Activated T-cell treated with anti-CD3 and anti-CD28 coated beads, Interleukin-2, amount 50 U/mL, for 48 hours (primary cell): ENCODE measurements at regions not wholly inside any gene's neighbourhood (a gene's known extent, or its start where the extent isn't known, plus 50 kb on each side); places are given as distances from the start of the nearest gene placed in this dataset.

ENCODE experiments used
- DNase-seq, 2 experiments: peaks; one replicate each; pipeline ENCODE4 v3.0.0-alpha.2; 2020

- no peak for DNase-seq
These were observed 261.4 kb upstream of the ZP4 start for GRCh38 chr1:238152119-238152518.

GRCh38 chr1:238143038-238143437, 252.3 kb upstream of the ZP4 start:
- DNase-seq, result no peak

GRCh38 chr1:238141353-238141752, 250.6 kb upstream of the ZP4 start:
- DNase-seq, result no peak

DNA sequence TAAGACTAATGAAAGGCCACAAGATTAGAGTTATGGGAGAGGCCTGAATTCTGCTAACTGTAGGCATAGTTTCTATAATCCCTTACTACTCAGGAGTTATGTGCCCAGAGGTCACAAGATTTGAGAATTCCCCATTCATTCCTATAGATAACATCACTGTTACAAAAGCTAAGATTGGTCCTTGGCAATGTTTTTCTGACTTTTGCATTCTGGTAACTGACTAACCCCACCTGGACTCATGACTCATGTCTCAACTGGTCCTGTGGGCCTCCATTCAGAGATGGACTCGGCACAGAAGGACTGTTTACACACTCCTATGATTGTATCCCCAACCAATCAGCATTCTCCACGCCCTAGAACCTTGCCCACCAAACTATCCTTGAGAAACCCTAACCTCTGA, 249.0 kb upstream of the ZP4 start:
- DNase-seq, result no peak

GRCh38 chr1:238138059-238138626, 247.4 kb upstream of the ZP4 start:
- no peak for DNase-seq

DNA sequence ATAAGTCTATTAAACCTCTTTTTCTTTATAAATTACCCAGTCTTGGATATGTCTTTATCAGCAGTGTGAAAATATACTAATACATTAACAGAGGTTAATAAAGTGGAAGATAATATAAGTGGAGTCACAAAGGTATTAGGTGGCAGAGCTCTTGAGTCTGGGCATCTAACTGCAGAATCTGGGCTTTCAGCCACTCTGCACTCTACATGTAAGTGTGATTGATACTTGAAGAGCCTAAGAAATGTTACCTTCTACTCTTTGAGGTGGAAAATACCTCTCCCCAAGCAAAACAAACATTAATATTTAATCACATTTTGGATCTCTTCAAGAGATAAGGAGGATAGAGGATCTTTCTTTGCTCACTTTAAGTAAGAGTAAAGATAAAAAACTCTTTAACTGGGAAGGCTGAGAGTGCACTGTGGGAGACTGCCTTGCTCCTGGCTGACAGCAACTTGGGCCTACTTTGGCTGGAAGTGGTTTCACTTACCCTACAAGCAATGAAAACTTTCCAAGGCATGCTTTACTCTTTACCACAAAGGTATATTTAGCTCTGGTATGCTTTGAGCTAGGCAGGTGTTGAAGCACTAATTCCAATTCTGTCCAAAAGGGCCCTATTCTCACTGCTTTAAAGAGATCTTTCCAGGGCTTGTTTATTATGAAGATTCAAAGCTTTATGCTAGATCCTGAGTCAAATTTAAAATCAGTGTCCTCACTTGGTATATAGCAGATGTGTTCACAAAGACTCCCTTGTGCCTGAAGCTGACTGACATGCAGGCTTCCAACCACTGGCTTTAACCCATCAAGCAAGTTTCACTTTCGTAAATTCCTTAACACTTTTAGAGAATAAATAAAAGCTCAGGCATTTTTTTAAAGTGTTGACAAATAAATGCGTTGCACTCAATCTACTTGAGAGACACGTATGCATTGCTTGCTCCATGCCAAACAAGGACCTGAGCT, 245.3 kb upstream of the ZP4 start:
- DNase-seq, result no peak

DNA sequence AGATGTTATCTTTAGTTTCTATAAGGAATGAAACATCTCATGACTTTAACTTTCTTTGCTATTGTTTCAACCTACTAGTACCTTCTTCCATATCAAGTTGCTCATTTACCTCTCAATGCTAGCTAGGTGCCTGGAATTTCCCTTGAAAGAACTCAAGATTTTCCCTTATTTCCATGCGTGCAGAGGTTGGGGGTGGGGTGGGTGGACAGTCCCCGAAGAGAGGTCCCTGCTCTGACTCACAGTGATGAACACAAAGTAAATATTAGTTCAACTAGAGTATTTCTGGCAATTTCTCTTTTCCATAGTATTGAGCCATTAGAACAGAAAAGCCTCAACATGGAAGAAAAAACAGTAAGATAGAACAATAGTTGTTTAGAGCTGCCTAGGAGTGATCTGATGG, 239.0 kb upstream of the ZP4 start:
- DNase-seq, result no peak

GRCh38 chr1:238123201-238123600, 232.5 kb upstream of the ZP4 start:
- no peak for DNase-seq

DNA sequence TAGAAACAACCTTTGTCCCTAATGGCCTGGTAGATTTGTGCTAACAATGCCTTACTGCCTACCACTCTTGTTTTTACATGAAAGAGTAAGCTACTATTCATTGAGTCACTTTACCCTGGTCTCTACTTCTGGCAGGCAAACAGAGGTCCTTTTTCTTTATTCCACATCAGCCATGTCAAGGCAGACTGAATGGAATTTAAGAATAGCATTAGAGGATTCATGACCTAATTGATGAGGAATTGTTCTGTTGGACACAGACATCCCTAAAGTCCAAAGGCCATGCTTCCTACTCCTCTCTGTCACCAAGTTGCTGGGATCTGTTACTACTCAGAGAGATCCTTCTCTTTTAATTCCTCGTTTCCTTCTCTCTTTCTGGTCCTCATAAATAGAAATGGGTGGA, 229.1 kb upstream of the ZP4 start:
- DNase-seq, result no peak

DNA sequence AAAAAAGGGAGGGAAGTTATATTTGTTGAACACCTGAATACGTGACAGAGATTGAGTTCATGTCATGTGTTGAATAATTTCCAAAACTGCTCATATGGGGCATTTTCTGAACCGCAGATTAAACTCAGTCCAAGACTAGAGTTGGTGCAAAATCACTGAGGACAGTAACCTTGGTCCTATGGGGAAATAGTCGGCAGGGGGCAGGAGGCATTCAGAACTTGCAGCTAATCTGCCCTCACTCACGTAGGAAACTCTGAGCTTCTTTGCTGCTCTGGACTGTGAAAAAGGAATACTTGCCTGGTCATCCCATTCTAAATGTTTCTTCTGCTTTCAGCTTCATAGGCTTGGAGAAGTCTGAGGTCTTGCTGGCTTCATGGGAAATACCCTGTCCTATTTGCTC, 228.3 kb upstream of the ZP4 start:
- no peak for DNase-seq

- no peak for DNase-seq
These were observed 225.1 kb upstream of the ZP4 start for GRCh38 chr1:238115852-238116251.

DNA sequence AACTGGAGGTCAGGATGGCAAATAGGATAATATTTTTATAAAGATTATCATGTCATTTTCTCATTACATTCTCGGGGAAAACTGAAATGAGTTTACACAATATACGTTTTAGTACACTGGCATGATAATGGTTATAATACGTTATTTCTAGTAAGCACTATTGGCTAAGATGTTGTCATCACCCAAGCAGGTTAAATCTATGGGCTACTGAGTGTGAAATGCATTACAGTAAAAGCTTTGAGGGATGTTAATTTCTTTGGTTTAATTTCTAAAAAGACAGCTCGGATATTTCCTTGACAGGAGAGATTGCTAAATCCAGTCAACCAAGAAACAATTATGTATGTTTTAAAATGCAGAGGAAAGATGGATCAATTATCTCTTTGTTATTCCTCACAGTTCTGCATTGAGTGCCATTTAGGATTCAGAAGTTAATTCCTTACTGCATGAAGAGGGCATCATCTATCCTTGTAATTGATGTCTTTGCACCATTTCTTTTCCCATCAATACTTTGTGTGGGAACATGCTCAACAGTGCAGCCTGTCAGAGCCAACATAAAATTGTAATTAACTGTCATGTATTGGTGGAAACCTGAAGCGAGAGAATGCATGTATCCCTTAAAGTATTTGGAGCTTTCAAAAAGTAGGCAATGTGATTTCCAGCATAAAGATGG, 222.4 kb upstream of the ZP4 start:
- no peak for DNase-seq

DNA sequence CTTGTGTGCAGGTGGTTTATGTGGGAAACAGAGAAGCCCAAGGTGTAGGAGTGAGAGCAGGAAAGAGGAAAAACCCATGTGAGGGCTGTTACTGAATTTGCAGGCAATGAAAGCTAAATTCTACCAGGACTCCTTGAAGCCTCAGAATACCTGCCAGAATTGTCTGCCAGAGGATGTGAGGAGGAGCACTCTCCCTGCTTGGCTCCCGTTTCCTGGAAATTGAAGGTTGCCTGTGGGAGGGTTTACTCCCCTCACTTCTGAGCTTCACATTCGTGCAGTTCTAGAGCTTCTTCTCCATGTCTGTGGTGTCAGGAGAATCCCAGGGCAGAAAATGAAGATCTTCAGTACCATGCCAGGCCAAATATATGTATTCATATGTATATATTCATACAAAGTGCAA, 220.8 kb upstream of the ZP4 start:
- no peak for DNase-seq

GRCh38 chr1:238111081-238111480, 220.4 kb upstream of the ZP4 start:
- no peak for DNase-seq

DNA sequence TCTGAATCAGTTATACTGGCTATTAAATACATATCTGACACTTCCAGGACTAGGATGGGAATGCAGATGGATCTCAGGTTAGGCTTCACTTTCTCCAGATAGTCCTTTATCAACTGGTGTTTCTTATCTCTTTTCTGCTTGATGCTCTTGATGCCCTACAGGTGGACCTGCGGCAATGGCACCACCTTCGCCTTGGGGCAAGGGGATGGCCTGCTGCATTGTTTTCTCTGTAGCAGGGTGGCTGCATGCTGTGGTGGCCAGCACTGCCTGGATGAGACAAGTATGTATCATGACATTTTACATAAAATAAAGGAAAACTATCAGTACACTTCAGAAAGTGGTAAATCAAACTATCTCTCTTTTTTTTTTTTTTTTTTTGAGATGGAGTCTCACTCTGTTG, 217.7 kb upstream of the ZP4 start:
- no peak for DNase-seq

DNA sequence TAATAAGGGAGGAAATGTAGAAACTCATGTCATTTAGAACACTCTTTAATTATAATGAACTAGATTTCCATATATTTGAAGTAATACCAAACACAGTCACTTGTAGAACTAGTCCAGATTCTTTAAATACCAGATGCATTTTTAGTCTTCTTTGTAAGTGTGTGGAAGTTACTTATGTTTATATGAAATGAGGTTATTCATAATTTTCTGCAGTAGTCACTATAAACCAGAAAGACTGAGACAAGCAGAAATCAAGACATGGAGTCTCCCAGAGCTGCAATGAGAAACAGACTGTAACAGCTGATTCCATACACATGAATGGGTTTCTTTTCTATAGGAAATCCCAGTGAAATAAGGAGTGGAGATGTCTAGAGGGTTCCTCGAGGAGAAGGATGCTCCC, 216.6 kb upstream of the ZP4 start:
- no peak for DNase-seq

DNA sequence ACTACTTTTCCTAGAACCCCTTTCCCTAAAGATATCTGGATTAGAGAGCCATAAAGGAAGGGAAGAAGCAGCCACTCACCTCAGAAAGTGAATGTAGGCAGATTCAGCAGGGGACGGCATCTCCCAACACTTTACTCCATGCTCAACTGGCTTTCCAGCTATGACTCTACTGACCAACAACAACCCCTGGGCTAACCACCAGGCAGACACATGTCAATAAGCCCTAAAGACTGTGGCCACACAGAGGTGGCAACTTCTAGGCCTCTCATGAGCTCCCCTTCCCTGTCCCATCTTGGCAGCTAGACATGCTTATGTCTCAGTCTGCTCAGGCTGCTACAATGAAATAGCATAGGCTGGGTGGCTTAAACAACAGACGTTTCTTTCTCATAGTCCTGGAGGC, 214.0 kb upstream of the ZP4 start:
- DNase-seq, result no peak

- DNase-seq, result no peak
These were observed 211.2 kb upstream of the ZP4 start for GRCh38 chr1:238101923-238102322.

- DNase-seq, result no peak
These were observed 209.1 kb upstream of the ZP4 start for GRCh38 chr1:238099871-238100270.

GRCh38 chr1:238089615-238090014, 198.9 kb upstream of the ZP4 start:
- no peak for DNase-seq

DNA sequence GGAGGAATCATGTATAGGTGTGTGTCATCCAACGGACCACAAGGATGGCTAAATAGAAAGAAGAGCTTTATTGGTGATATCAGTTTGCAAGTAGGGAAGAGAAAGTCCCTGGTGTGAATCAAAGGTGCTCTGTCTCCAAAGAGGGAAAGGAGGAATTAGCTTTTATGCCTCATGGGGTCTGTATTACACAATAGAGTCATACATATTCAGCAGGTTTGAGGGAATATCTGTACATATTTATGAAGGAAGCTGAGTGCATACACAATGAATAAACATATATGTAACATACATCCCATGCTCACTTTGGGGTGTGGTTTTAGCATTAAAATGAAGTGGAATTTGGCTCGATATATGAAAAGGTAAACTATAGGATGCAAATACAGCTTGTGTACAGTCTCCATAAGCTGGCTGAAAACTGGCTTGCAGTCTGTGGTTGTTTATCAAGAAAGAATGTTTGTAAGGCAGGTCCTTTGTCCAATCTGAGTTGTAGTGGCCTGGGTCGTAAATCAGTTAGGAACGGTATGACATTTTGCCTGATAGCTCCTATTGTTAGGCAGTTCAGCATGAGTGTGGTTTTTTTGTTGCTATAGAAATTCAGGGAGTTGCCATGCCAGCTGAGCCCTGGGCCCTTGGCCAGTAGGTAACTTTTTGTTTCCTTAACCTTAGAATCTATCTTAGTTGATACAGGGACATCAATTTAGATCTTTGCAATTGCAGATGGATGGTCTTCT, 198.0 kb upstream of the ZP4 start:
- no peak for DNase-seq

DNA sequence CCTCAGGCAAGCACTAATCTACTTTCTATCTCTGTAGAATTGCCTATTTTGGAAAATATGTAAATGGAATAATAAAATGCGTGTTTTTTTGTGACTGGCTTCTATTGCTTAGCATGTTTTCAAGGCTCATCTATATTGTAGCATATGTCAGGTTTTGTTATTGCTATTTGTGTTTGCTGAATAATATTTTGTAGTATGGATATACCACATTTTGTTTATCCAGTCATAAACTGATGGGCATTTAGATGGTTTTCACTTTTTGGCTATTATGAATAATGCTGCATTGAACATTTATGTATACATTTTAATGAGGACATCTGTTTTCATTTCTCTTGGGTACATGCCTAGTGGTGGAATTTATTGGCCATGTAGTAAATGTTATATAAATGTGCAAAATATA, 183.3 kb upstream of the ZP4 start:
- no peak for DNase-seq

- no peak for DNase-seq
These were observed 180.3 kb upstream of the ZP4 start for GRCh38 chr1:238071061-238071460.
